Endothelial cell of umbilical vein (primary cell): ENCODE measurements at regions not wholly inside any gene's neighbourhood (a gene's known extent, or its start where the extent isn't known, plus 50 kb on each side); places are given as distances from the start of the nearest gene placed in this dataset.

ENCODE experiments used
- BruUV-seq: library from RNA; stranded (reverse); fragments of 400-500 nt; replicated peaks from 2 replicates; lab custom pipeline; 2021; lab: Mats Ljungman, UMichigan
- CTCF ChIA-PET: fragments of 300-600, 350-600 bp; sonication (Branson Sonifier 250); formaldehyde crosslinking; loops from one replicate; lab custom pipeline; 2021; ENCODE audit warnings: antibody characterized with exemption, inconsistent platforms; lab: Charles Lee
- POLR2A ChIA-PET: fragments of 300-600, 350-600 bp; sonication (Branson Sonifier 250); formaldehyde crosslinking; loops from one replicate; lab custom pipeline; 2021; ENCODE audit warnings: antibody characterized with exemption, inconsistent platforms; lab: Charles Lee
- DNase-seq: peaks from one replicate; pipeline ENCODE4 v3.0.0-alpha.2; 2011; ENCODE audit warnings: low read depth, low spot score
- FAIRE-seq: peaks from 2 replicates; lab custom pipeline; 2011; peaks lifted over from hg19 to GRCh38; lab: Jason Lieb, UNC
- H2AFZ ChIP-seq: 2 replicates; pipeline ENCODE4 v1.6.0; 2012; ENCODE audit warnings: low read depth, low read length, control low read depth, inconsistent platforms
- H3K27ac ChIP-seq: 2 replicates; pipeline ENCODE4 v1.5.1; 2011; ENCODE audit warnings: low read depth, mild to moderate bottlenecking, control low read depth, low read length, moderate library complexity; ENCODE audit not compliant: insufficient read depth
- H3K27me3 ChIP-seq, 2 experiments: 2 replicates each; pipeline versions ENCODE4 v1.6.0 to v1.6.1; 2011; ENCODE audit warnings: low read length in 2 of 2, mixed read lengths in 1 of 2; ENCODE audit not compliant: control insufficient read depth in 2 of 2, insufficient read depth in 2 of 2
- H3K36me3 ChIP-seq, 2 experiments: 2 replicates in 1 of 2; 3 replicates in 1 of 2; pipeline ENCODE4 v1.5.1; 2011; ENCODE audit warnings: low read length in 2 of 2, mild to moderate bottlenecking in 1 of 2, moderate library complexity in 1 of 2; ENCODE audit not compliant: control insufficient read depth in 2 of 2, insufficient read depth in 2 of 2; ENCODE audit errors: extremely low read depth in 1 of 2
- H3K4me1 ChIP-seq: 3 replicates; pipeline ENCODE4 v1.5.1; 2011; ENCODE audit warnings: mild to moderate bottlenecking, low read length; ENCODE audit not compliant: control insufficient read depth, insufficient read depth; ENCODE audit errors: extremely low read depth
- H3K4me2 ChIP-seq: 2 replicates; pipeline ENCODE4 v1.6.1; 2011; ENCODE audit warnings: low read length, control low read depth, mixed read lengths; ENCODE audit not compliant: insufficient read depth
- H3K4me3 ChIP-seq, 3 experiments: fragments of 200-600 bp in 1 of 3; sonication (generic), shearing (Covaris generic) in 1 of 3; replicated peaks in 1 of 3; 2 replicates each; pipeline ENCODE4 v1.5.1; 2011 to 2016; ENCODE audit warnings: control low read depth in 3 of 3, low read length in 3 of 3, mild to moderate bottlenecking in 2 of 3, inconsistent platforms in 1 of 3, low read depth in 1 of 3, moderate library complexity in 1 of 3; ENCODE audit not compliant: insufficient read depth in 1 of 3
- H3K79me2 ChIP-seq: 2 replicates; pipeline ENCODE4 v1.6.0; 2012; ENCODE audit warnings: low read length, inconsistent platforms; ENCODE audit not compliant: control insufficient read depth, insufficient read depth
- H3K9ac ChIP-seq: replicated peaks from 2 replicates; pipeline ENCODE3; 2011; ENCODE audit warnings: low read length, control low read depth; ENCODE audit not compliant: insufficient read depth; ENCODE audit errors: extremely low read depth
- H3K9me1 ChIP-seq: replicated peaks from 3 replicates; pipeline ENCODE4 v1.6.0; 2011; ENCODE audit warnings: mild to moderate bottlenecking, low read length; ENCODE audit not compliant: control insufficient read depth, insufficient read depth; ENCODE audit errors: extremely low read depth
- H3K9me3 ChIP-seq: replicated peaks from 2 replicates; pipeline ENCODE4 v1.5.1; 2012; ENCODE audit warnings: low read length, inconsistent platforms; ENCODE audit not compliant: control insufficient read depth, insufficient read depth
- H4K20me1 ChIP-seq: replicated peaks from 2 replicates; pipeline ENCODE3; 2011; ENCODE audit warnings: mild to moderate bottlenecking, low read length; ENCODE audit not compliant: control insufficient read depth, insufficient read depth; ENCODE audit errors: extremely low read depth
- FOS ChIP-seq: IDR thresholded peaks from 2 replicates; pipeline ENCODE4 v1.6.1; 2011; ENCODE audit warnings: mild to moderate bottlenecking, low read length, moderate library complexity, borderline replicate concordance; ENCODE audit not compliant: insufficient read depth
- POLR2AphosphoS5 ChIP-seq: IDR thresholded peaks from 2 replicates; pipeline ENCODE4 v1.6.1; 2012; ENCODE audit warnings: low read depth, mild to moderate bottlenecking, control low read depth, low read length, moderate library complexity; ENCODE audit not compliant: insufficient read depth
- dilution Hi-C: fragments of 300-500 bp; cut with MboI; formaldehyde crosslinking; loops from one replicate; pipeline ENCODE4 v1.15.0; 2019; ENCODE audit warnings: low sequenced_read_pairs; ENCODE audit not compliant: extremely low pct_ligation_motif_present
- intact Hi-C: fragments of 100-400 bp; cut with micrococcal nuclease; formaldehyde crosslinking; loops from one replicate; pipeline ENCODE4 v1.10.0; 2022
- TF ChIP-seq, protein P1 (sequence below): IDR thresholded peaks from 2 replicates; pipeline ENCODE4 v1.6.1; 2011; ENCODE audit not compliant: insufficient read depth, insufficient read length

DNA sequence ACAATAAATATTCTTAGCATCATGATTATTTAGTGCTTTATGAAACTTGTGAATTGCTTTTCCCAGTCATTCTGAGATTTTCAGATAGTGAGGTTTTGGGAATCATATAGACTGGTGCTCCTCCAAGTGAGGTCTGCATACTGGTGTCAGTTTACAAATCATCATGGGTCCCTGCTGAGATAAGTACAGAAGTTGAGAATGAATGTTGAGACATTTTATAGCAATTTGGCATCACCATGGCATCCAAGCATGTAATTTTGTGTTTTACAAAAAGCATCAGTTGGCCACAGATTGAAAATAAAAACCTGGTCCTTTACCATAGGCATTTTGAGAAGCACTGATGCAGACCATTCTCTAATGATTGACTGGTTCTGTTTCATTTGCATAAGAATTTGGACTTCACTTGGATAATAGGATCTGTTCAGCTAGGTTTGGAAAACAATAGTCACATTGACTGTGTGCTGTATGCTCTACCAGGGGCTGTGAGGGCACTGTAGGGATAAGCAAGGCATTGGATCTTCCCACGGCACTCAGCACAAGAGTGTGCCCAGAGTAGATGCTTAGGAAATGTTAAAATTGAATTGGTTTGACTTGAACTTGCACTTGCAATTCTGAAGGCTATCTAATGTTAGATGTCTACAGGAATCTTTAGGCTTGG lies 79.0 kb upstream of the JUN start:
- Histone ChIP-seq H3K36me3 (no peaks in the 10 kb centered on the region), H3K9ac (no peak overlapping the region), H3K27me3 (no peaks in the 10 kb centered on the region), H2AFZ (no peak overlapping the region), H3K4me2 (no peak overlapping the region), H4K20me1 (no peaks in the 10 kb centered on the region), H3K9me3 (no peaks in the 10 kb centered on the region), H3K9me1 (no peaks in the 10 kb centered on the region), H3K4me3 (no peak overlapping the region), H3K27ac (no peak overlapping the region), H3K79me2 (no peaks in the 10 kb centered on the region), H3K4me1 (no peaks in the 10 kb centered on the region)
- ChIA-PET POLR2A (no interaction called here), CTCF (no interaction called here)
- intact Hi-C loops (no loop called here), dilution Hi-C loops (no loop called here)
- FAIRE-seq (no peak), DNase-seq (no peak)
- TF ChIP-seq POLR2AphosphoS5 (no peak), FOS (no peak)
- TF ChIP-seq, protein P1, sequence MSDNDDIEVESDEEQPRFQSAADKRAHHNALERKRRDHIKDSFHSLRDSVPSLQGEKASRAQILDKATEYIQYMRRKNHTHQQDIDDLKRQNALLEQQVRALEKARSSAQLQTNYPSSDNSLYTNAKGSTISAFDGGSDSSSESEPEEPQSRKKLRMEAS = no peak
- no TSS peak for BruUV-seq

DNA sequence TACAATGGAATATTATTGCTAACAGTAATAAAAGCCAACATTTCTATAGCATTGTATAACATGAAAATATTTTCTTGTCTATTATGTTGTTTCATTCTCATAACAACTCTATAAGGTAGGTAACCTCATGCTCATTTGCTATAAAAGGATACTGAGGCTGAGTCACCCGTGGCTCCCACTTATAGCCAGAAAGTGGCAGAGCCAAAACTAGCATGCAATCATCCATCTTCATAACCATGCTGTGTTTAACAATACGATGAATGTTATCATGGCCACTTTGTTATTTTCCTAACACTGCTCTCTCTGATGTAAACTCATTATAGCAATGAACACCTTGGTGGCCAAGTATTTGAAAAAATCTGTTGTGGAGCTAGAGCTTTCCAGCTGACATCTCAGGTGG lies 80.8 kb upstream of the JUN start:
- Histone ChIP-seq H3K9me3 (no peaks in the 10 kb centered on the region), H3K9me1 (no peaks in the 10 kb centered on the region), H2AFZ (no peak overlapping the region), H3K4me2 (no peak overlapping the region), H3K27me3 (no peaks in the 10 kb centered on the region), H3K4me3 (no peak overlapping the region), H3K27ac (no peak overlapping the region), H3K79me2 (no peaks in the 10 kb centered on the region), H3K9ac (no peak overlapping the region), H3K4me1 (no peaks in the 10 kb centered on the region), H4K20me1 (no peaks in the 10 kb centered on the region), H3K36me3 (no peaks in the 10 kb centered on the region)
- no TSS peak for BruUV-seq
- dilution Hi-C loops = no loop called here
- FAIRE-seq (no peak), DNase-seq (no peak)
- intact Hi-C loops = no loop called here
- POLR2A ChIA-PET = no interaction called here
- no peak for TF ChIP-seq POLR2AphosphoS5
- no peak for TF ChIP-seq FOS
- CTCF ChIA-PET = no interaction called here
